GM13976 (cell line): ENCODE measurements at regions not wholly inside any gene's neighbourhood (a gene's known extent, or its start where the extent isn't known, plus 50 kb on each side); places are given as distances from the start of the nearest gene placed in this dataset.

Experiments used
- DNase-seq: peaks from one replicate; pipeline ENCODE4 v3.0.0; 2012; ENCODE audit warnings: low spot score
- CTCF ChIP-seq: IDR thresholded peaks from 2 replicates; pipeline ENCODE4 v1.5.1; 2012; ENCODE audit warnings: borderline replicate concordance, mild to moderate bottlenecking; ENCODE audit not compliant: insufficient read depth; ENCODE audit errors: extremely low read depth, missing control alignments, control extremely low read depth
- in situ Hi-C: fragments of 300-500 bp; cut with MboI; formaldehyde crosslinking; loops from one replicate; pipeline ENCODE4 v1.12.0; 2022; ENCODE audit warnings: low sequenced_read_pairs, mixed read lengths, inconsistent platforms; ENCODE audit not compliant: unreplicated experiment

- no peak for TF ChIP-seq CTCF
- in situ Hi-C loops, result no loop called here
- DNase-seq, result no peak
Observed at GRCh38 chr1:30123036-30123435, 600.3 kb downstream of the MATN1 start.

- no peak for TF ChIP-seq CTCF
- no peak for DNase-seq
- in situ Hi-C loops, result no loop called here
Observed at GRCh38 chr1:30120245-30121000, 603.0 kb downstream of the MATN1 start.

- in situ Hi-C loops, result no loop called here
- DNase-seq, result no peak
- no peak for TF ChIP-seq CTCF
Observed at GRCh38 chr1:30117685-30118084, 605.7 kb downstream of the MATN1 start.

GRCh38 chr1:30111431-30111830 lies 612.0 kb downstream of the MATN1 start:
- DNase-seq, result no peak
- no peak for TF ChIP-seq CTCF
- in situ Hi-C loops, result no loop called here

GRCh38 chr1:30110846-30111245 lies 612.5 kb downstream of the MATN1 start:
- TF ChIP-seq CTCF, result no peak
- in situ Hi-C loops, result no loop called here
- no peak for DNase-seq

GRCh38 chr1:30109853-30110252 lies 613.5 kb downstream of the MATN1 start:
- no peak for DNase-seq
- TF ChIP-seq CTCF, result no peak
- in situ Hi-C loops, result no loop called here

- no peak for TF ChIP-seq CTCF
- no peak for DNase-seq
- in situ Hi-C loops, result no loop called here
Observed at GRCh38 chr1:30108186-30108585, 615.2 kb downstream of the MATN1 start.
